ENCODE measurements at regions not wholly inside any gene's neighbourhood (a gene's known extent, or its start where the extent isn't known, plus 50 kb on each side); places are given as distances from the start of the nearest gene placed in this dataset.

DNA sequence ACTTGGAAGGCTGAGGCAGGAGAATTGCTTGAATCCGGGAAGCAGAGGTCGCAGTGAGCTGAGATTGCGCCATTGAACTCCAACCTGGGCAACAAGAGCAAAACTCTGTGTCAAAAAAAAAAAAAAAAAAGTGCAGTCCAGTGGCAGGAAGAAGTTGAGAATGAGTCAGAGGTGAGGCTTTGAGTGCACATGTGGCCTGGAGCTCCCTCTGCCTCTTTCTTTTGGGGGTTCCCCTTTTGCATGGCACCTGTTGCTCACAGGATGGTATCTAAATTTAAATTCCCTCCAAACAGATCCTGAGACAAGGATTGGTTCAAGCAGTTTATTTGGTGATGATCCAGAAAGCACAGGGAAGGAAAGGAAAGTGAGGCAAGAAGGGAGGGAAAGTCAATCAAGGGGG lies 151.4 kb upstream of the STX18 start:
- no peak for DNase-seq (ENCODE audit: low spot score)

DNA sequence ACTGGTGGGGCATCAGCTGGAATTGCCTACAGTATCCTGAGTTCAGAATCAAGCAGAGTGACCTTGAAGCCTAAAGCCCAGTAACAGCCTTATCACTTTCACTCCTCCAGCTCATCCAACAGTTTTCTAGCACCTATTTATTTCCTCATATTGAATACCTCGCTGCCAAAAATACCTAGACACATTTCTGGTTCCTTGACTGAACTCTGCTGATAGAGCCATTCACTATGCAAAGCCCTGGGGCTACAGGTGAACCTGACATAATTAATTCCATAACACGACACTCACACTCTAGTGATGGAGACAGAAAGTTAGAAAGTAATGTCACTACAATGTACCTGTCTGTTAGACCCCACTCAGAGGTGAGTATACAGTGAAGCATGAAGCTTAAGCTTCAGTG lies 149.0 kb upstream of the STX18 start:
- DNase-seq (ENCODE audit: low spot score) = no peak

DNA sequence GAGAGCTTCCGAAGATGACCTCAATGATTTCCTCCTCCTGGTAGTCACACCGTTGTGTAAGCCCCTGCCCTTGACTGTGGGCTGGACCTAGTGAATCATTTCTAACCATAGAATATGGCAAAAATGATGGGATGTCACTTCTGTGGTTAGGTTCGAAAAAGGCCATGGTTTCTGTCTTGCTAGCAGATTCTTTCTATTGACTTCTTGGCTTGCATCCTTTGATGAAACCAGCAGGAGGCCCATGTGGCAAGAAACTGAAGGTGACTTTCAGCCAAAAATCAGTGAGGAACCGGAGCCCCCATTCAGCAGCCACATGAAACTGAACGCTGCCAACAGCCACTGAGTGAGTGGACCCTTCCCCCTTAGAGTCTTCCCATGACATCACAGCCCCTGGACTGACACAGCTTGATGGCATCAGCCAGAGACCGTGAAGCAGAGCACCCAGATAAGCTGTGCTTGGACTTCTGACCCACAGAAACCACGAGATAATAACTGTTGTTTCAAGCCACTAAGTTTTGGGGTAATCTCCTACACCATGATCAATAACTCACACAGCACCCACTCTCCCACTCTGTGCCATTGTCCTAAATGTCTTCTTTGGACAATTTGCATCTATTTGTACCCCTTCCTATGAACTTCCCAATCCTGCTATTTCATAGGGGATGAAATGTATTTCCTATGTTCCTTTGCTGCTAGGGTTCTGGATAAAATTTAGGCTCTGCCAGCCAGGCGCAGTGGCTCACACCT lies 148.0 kb upstream of the STX18 start:
- no peak for DNase-seq (ENCODE audit: low spot score)

DNA sequence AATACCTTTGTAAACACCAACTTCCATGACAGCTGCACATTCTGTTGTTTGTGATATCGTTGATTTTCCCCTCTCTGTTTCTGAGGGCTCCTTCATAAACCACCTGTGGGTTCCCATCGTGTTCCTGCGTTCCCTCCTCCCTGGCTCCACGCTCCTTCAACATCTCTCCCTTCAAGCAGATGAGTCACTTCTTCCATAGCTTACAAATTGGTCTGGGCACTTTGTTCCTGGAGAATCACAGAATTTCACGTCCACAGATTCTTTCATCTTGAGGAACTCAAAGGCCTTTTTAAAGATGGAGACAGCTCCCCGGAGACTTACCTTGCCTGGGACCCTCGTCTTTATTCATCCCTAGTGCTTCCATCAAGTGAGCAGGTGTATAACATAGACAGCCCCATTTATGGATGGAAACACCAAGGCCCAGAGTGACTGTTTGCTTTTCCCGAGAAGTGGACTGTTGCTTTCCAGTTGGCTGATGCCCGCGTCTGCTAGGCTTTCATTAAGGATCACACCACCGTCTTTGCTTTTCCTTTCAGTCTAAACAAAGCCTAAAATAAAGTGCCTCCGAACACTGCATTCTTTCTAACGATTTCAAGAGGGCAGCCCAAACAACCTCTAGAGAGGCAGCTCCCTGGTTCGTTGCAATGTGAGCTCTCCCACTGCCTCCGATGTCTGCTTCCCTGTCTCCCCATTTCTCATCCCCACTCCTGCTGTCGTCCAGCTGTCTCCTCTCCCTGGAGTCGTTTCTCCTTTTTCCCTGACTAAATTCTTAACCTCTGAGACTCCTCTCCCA lies 146.3 kb upstream of the STX18 start:
- DNase-seq (ENCODE audit: low spot score) = no peak

DNA sequence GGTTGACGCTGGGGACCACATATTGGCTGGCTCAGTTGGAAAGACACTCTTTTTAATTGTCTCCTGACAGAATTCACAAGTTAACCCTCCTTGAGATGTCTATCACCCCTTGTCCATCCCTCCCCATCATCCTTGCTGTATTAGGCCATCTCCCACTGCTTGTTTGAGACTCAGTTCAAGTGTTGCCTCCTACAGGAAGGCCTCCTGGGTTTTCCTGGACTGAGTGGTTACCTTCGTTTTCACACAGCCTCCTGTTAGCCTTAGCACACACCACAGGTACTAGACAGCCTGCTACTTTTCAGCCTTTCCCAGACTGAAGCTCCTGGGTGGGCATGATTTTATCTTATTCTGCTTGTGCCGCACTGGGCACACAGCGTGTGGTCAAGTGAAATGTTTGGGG lies 145.3 kb upstream of the STX18 start:
- no peak for DNase-seq (ENCODE audit: low spot score)

DNA sequence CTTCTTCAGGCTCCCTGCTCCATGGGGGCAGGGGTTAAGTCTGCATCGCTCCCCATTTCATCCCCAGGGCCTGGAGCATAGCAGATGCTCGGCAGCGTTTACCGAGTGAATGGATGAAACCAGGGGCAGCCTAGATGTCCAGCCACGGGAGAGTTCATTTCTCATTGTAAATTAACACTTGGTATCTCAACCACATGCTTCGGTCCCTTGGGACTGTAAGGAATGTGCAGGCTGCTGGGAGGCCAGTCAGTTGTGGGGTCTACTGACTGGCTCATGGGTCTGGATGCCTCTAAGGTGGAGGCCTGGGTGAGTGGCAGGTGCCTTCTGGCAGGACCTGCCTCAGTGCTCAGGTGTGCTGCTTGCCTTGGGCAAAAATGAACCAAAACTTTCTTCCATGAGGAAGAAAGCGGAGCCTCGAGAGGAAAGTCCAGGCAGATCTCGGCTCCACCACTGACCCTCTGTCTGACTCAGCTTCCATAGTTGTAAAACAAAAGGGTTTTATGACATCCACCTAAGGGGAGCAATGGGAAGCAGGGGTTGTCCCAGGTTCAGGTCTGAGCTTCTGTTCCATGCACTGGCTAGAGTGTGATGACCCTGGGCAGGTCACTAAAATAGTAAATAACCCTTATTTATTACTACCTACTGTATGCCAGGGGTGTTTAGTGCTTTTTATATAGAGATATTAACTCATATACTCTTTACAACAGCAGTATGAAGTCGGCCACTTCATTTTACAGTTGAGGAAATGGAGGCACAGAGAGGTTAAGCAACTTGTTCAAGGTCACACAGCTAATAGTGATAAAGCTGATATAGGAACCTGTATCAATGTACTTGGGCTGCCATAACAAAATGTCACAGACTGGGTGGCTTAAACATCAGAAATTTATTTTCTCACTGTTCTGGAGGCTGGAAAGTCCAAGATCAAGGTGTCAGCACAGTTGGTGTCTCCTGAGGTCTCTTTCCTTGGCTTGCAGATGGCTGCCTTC lies 144.3 kb upstream of the STX18 start:
- DNase-seq (ENCODE audit: low spot score) = no peak

DNA sequence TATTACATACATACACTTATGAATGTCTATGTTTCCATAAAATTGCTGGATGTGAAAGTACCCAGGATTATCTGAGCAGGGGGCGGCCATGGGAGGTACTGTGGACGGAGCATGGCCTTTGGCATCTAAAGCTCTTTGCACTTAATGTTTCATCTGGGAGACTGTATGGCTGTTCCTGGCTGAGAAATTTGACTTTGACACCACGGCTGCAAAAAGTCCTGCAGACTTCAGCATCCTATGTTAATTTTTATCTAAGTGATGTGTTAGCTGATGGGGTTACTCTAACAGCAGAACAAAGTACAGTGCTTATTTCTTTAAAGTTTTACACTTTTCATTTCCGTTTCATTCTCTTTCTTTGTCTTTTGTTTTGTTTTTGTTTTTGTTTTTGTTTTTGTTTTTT lies 139.8 kb upstream of the STX18 start:
- no peak for DNase-seq (ENCODE audit: low spot score)

DNA sequence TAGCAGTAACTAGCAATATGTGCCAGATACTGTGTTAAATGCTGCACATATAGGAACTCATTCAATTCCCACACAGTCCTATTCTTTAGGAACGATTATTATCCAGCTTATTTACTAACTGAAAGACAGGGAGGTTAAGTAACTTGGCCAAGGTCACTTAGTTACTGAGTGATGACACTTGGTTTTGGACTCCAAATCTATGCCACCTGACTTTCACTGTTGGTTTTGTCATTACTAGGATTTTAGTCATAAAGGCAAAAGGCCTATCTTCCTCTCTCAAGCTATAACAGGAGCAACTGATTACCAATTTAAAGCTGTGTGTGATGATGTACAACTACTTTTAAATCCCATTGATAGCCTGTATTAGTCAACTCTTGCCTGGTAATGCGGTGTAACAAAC lies 138.9 kb upstream of the STX18 start:
- DNase-seq (ENCODE audit: low spot score) = no peak

DNA sequence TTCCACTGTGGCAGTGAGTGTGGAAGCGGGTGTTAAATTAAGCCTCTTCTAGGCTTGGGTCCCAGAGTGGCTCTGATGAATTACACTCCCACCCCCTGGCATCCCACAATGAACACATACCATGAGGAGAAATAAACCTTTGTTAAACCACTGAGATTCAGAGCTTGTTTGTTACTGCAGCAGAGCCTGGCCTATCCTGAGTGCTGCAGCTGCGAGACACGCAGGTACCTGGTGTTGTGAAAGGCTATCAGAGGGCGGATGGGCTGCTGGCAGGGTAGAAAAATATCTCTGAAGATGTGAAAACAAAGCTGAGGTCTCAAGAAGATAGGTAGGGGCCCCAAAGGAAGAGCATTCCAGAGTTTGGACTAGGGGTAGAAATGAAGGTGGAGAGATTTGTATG lies 138.4 kb upstream of the STX18 start:
- no peak for DNase-seq (ENCODE audit: low spot score)

DNA sequence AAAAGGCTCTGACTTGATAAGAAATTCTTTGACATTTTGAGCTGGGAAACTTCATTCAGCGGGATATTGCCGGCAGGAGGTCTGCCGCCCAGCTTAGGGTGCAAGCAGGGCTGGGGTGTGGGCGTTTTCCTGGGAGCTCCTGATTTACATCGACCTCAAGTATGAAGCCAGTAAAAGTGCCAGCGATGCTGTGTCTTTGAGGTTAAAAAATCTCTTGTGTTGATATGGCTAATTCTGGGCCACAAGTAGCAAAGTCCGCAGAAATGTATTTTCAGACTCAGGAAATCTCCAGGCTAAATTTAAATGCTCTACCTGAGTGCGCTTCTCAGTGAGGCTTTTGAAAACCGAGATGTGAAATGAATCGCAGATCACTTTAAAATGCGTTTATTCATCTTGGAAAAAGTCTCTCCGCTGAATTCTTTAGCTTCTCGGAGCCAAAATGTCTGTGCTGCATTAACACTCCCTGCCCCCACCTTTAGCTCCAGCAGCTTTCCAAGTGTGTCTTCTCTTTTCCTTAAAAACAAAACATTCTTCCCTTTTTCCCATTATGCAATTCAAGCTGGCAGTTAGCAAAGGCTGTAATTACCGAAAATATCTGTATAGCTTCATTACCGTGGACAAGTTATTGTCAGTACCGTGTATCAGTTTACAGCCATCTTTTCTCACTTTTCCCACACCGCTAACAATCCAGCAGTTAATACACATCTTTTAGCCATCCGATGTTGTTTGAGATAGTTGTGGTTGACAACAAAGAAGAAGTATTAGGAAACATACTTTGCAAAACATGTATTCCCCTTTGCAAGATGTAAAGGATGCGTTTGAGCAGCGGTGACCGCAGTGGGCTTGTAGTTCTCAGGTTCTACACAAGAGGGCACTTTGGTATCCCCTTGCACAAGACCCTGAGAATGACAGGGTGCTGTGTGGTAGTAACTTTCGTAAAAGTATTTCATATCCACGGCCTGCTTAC lies 136.0 kb upstream of the STX18 start:
- DNase-seq (ENCODE audit: low spot score) = peak; percentile 34

DNA sequence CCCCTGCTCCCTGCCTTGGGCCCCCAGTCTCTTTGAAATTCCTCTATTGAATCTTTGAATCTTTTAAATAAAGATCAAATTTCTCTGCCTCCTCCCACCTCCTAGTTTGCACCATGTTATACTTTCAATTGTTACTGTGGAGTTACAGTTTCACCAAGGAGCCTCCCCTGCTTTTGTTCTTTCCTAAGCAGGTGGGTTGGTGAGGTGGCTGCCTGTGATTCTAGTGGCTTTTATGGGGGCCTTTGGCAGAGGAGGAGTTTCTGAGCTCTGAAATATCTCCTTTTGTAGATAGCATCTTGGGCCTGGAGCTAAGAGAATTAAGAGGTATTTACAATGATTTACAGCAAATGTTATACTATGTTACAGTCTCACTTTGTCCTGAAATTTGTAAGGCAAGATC lies 133.8 kb upstream of the STX18 start:
- no peak for DNase-seq (ENCODE audit: low spot score)

DNA sequence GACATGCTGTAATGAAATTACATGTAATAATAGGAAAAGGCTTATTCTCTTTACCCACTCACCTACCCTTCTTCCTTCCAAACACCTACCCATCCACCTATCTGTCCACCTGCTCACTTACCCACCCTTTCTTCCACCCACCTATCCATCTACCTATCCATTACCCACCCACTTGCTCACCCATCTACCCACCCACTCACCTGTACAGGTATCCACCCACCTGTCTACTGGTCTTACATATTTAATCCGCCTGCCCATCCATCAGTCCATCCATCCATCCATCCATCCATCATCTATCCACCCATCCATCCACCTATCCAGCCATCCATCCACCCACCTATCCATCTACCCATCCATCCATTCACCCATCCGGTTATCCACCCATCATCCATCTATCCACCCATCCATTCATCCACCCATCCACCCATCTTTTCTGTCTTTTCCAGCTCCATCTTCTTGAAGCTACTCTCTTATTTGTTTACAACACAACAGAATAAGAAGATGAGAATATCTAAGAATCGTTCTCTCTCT lies 133.3 kb upstream of the STX18 start:
- no peak for DNase-seq (ENCODE audit: low spot score)

DNA sequence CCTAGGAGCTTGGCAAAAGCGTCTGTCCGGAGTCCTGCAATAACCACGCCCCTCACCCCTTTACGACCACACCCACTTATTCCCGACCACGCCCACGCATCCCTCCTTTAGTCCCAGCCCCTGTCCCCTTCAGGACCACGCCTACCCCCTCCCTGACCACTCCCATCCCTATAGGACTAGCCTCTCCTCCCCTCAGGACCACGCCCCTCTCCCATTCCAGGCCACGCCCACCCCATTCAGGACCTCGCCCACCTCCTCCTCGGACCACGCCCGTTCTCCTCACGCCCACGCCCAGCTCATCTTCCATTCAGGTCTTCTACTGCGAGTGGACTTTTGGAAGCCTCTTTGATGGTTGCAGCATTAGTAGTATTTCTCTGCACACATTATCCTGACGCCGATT lies 131.2 kb upstream of the STX18 start:
- no peak for DNase-seq (ENCODE audit: low spot score)

DNA sequence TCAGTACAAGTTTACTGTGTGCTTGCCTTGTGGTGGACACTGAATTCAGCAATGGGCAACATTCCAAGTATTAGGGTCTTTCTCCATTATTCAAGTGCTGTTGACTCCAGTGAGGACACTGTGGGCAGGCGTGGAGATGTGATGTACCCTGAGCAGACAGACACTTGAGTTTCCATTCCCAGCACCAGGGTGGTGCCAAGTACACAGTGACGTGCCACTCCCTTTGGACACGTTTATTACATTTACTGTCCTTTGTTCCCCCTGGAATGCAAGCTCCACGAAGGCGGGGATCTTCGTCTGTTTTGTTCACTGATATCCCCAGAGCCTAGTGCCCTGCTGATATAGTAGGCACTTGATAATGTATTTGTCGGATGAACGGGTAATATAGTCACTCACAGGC lies 130.6 kb upstream of the STX18 start:
- DNase-seq (ENCODE audit: low spot score) = no peak

DNA sequence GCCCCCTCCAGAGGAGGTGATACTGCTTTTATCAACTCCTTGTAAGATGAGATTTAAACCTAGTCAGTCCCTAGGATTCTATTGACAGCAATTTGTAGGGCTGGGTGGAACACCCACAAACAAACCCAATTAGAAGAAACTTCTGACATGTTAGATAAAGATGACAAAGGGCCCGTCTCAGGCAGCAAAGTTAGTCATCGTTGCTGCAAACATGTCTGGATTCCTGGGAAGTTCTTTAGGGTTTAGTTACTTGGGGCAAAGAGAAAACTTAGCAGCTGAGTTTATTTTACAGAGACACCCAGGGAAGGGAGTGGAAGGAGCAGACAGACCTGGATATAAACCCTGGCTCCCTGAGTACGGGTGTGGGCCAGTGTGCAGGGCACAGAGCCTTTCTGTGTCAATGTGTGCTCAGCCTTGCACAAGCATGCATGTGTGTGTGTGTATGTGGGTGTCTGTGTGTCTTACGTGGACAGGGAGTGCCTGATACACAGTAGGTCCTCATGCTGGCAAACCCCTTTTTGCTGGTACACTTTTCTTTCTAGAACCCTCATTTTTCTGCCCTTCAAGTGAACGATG lies 130.0 kb upstream of the STX18 start:
- DNase-seq (ENCODE audit: low spot score) = no peak

DNA sequence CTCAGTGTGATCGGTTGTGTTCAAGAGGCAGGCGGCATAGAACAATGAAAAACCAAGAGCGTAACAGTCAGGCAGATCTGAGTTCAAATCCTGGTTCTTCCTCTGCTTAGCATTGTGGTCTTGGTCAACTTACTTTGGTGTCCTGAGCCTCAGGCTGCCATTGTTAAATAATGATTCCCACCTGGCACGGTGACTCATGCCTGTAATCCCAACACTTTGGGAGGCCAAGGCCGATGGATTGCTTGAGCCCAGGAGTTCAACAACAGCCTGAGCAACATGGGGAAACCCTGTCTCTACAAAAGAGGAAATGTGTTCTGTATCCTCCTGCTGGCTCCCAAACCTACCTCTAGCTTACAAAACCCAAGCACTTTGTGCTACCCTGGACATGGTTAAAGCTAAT lies 129.0 kb upstream of the STX18 start:
- DNase-seq (ENCODE audit: low spot score) = no peak

DNA sequence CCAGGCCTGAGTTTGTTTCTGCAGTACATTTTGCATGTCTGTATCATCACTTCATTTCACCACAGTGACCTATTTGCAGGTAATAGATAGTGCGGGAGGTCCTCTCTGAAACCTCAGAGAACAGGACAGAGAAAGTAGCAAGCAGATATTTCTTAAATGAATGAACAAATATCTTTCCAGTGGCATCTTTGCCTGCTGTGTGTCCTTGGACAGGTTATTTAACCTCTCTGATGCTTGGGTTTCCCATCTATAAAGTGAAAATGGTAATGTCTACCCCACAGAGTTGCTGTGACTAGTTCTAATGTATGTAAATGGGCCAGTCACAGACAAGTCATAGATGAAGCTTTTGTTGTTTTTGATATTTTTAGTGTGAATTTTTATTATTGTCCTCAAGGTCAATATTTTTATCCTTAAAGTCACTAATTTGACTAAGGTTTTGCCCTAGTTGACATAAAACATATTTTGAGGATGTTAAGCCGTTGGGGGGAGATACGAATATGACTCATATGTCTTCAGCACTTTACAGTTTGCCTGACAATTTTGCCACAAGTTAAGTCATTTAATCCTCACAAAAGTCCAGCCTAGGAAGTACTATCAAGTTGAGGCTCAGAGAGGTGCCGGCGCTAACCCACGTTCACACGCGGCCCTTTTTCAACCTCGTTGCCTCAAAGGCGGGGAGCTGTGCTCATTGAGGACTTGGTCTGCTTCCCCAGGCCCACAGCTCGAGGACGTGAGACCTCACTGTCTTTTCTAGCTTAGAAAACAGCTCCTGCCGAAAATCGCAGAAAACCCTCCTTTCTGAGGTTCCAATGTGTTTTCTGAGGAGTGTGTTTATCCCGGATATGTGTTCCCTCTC lies 126.7 kb upstream of the STX18 start:
- DNase-seq (ENCODE audit: low spot score) = no peak

DNA sequence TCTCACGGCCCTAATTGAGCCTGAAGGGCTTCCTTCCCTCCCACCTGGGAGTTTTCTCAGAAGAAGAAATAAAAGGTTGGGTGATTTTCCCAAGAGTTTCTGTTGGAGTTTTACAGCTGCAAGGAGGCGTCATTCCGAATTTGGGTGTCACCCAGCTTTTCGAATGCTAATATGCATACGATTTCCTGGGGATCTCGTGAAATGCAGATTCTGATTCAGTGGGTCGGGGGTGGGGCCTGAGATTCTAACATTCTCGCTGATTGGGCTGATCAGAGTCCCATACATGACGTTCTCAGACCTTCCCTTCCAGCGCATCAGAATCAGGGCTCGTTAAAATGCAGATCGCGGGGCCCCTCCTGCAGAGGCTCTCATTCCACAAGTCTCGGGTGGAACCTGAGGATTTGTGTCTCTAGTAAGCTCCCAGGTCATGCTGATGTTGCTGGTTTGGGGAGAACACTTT lies 125.8 kb upstream of the STX18 start:
- no peak for DNase-seq (ENCODE audit: low spot score)

All from HuH-7 (cell line).